GM19463 (cell line): ENCODE measurements at regions not wholly inside any gene's neighbourhood (a gene's known extent, or its start where the extent isn't known, plus 50 kb on each side); places are given as distances from the start of the nearest gene placed in this dataset.
"Not testable (repeated sequence)": the region's sequence is repeated elsewhere in the genome, so short reads cannot be mapped to it uniquely, and the experiment has no call there.

Experiments
- ATAC-seq: cut with Tn5 transposase; IDR thresholded peaks from one replicate; pipeline ENCODE4 v1.9.1; 2021; ENCODE audit warnings: mild to moderate bottlenecking, moderate library complexity; ENCODE audit not compliant: unreplicated experiment

- ATAC-seq: no peak
Observed at GRCh38 chr4:84379917-84380641, 119.0 kb downstream of the NKX6-1 start.

- no peak for ATAC-seq
Observed at GRCh38 chr4:84378983-84379382, 120.1 kb downstream of the NKX6-1 start.

- no peak for ATAC-seq
Observed at GRCh38 chr4:84378356-84378755, 120.7 kb downstream of the NKX6-1 start.

- ATAC-seq: no peak
Observed at GRCh38 chr4:84366907-84367306, 132.2 kb downstream of the NKX6-1 start.

GRCh38 chr4:84366161-84366560 lies 132.9 kb downstream of the NKX6-1 start:
- no peak for ATAC-seq

GRCh38 chr4:84362896-84363655 lies 136.0 kb downstream of the NKX6-1 start:
- ATAC-seq: no peak

- ATAC-seq: no peak
Observed at GRCh38 chr4:84342161-84342560, 156.9 kb downstream of the NKX6-1 start.

- ATAC-seq: no peak
Observed at GRCh38 chr4:84341559-84341958, 157.5 kb downstream of the NKX6-1 start.

- ATAC-seq: no peak
Observed at GRCh38 chr4:84338367-84338766, 160.7 kb downstream of the NKX6-1 start.

GRCh38 chr4:84336964-84337705 lies 162.0 kb downstream of the NKX6-1 start:
- ATAC-seq: no peak

- ATAC-seq: no peak
Observed at GRCh38 chr4:84327526-84327925, 171.6 kb downstream of the NKX6-1 start.

GRCh38 chr4:84325625-84326024 lies 173.5 kb downstream of the NKX6-1 start:
- ATAC-seq: no peak

- no peak for ATAC-seq
Observed at GRCh38 chr4:84324303-84325245, 174.5 kb downstream of the NKX6-1 start.

GRCh38 chr4:84319124-84319523 lies 180.0 kb downstream of the NKX6-1 start:
- no peak for ATAC-seq

- no peak for ATAC-seq
Observed at GRCh38 chr4:84317513-84317912, 181.6 kb downstream of the NKX6-1 start.

- ATAC-seq: no peak
Observed at GRCh38 chr4:84312426-84313012, 186.6 kb downstream of the NKX6-1 start.

GRCh38 chr4:84309191-84309590 lies 189.9 kb downstream of the NKX6-1 start:
- no peak for ATAC-seq

- not testable (repeated sequence) for ATAC-seq
Observed at GRCh38 chr4:84298719-84299254, 200.3 kb downstream of the NKX6-1 start.

GRCh38 chr4:84298023-84298718 lies 200.9 kb downstream of the NKX6-1 start:
- no peak for ATAC-seq
